Suprapubic skin (tissue), 4 donors: ENCODE measurements at regions not wholly inside any gene's neighbourhood (a gene's known extent, or its start where the extent isn't known, plus 50 kb on each side); places are given as distances from the start of the nearest gene placed in this dataset.
"Not testable (repeated sequence)": the region's sequence is repeated elsewhere in the genome, so short reads cannot be mapped to it uniquely, and the experiment has no call there.

Experiments
- DNase-seq, 2 donors: peaks; one replicate each; pipeline ENCODE4 v3.0.0-alpha.2; 2019; ENCODE audit warnings: low spot score in 2 of 2
- H3K27ac ChIP-seq: fragments of 200-600 bp; sonication (generic); one replicate; pipeline ENCODE4 v1.5.1; 2019
- H3K27me3 ChIP-seq: fragments of 200-600 bp; sonication (generic); one replicate; pipeline ENCODE4 v1.5.1; 2019
- H3K36me3 ChIP-seq: fragments of 200-600 bp; sonication (generic); one replicate; pipeline ENCODE4 v1.5.1; 2019
- H3K4me1 ChIP-seq: fragments of 200-600 bp; sonication (generic); one replicate; pipeline ENCODE4 v1.5.1; 2019
- H3K4me3 ChIP-seq: fragments of 200-600 bp; sonication (generic); one replicate; pipeline ENCODE4 v1.5.1; 2019; ENCODE audit warnings: mild to moderate bottlenecking
- H3K9me3 ChIP-seq: fragments of 200-600 bp; sonication (generic); one replicate; pipeline ENCODE4 v1.5.1; 2019
- CTCF ChIP-seq, 2 donors: fragments of 200-600 bp in 1 of 2; fragments of 450-650 bp in 1 of 2; sonication (generic) in 1 of 2; IDR thresholded peaks; one replicate each; pipeline ENCODE4 v1.5.1; 2016 to 2019; ENCODE audit warnings: antibody characterized with exemption in 2 of 2, mild to moderate bottlenecking in 1 of 2, moderate library complexity in 1 of 2
- EP300 ChIP-seq: sonication (generic); formaldehyde crosslinking; IDR thresholded peaks from one replicate; pipeline ENCODE4 v1.6.1; 2017; ENCODE audit warnings: antibody characterized with exemption
- POLR2A ChIP-seq, 2 donors: fragments of 450-650 bp; IDR thresholded peaks; one replicate each; pipeline ENCODE4 v1.6.1; 2017; ENCODE audit warnings: antibody characterized with exemption in 2 of 2, mild to moderate bottlenecking in 2 of 2, moderate library complexity in 2 of 2
- POLR2AphosphoS5 ChIP-seq, 3 donors: sonication (generic); formaldehyde crosslinking; IDR thresholded peaks; one replicate each; pipeline ENCODE4 v1.6.1; 2017; ENCODE audit warnings: antibody characterized with exemption in 3 of 3
- WGBS: methylation state at CpG from one replicate; pipeline ENCODE4 v1.1.5; 2018; 5-methylcytosine and 5-hydroxymethylcytosine counted together

GRCh38 chr12:91249054-91249453 is 66.4 kb upstream of the DCN start:
- DNase-seq, result no peak

GRCh38 chr12:91243177-91243576 is 60.6 kb upstream of the DCN start:
- H3K27me3 ChIP-seq, H3K36me3 ChIP-seq, H3K9me3 ChIP-seq, H3K4me1 ChIP-seq, DNase-seq, H3K4me3 ChIP-seq, H3K27ac ChIP-seq: not testable (repeated sequence)
- 99% methylated on average over 5 of the region's 6 CpGs for WGBS

More at GRCh38 chr12:91249054-91249453, 66.4 kb upstream of the DCN start:
- Histone ChIP-seq H3K4me3 (no peak overlapping the region), H3K4me1 (peaks cover 4% of the 10 kb centered on the region), H3K36me3 (no peaks in the 10 kb centered on the region), H3K27me3 (no peaks in the 10 kb centered on the region), H3K9me3 (no peaks in the 10 kb centered on the region), H3K27ac (peak overlapping the region; percentile 16)
- no peak for TF ChIP-seq CTCF (IDR thresholded peaks at IDR 0.05)
- no peak for TF ChIP-seq POLR2A (IDR thresholded peaks at IDR 0.05)
- TF ChIP-seq POLR2AphosphoS5 (IDR thresholded peaks at IDR 0.05), result no peak
- TF ChIP-seq EP300, result no peak
- WGBS, result 63% methylated on average over 1 of the region's 1 CpG

GRCh38 chr12:91241756-91242155 is 59.1 kb upstream of the DCN start:
- no peak for DNase-seq
- TF ChIP-seq CTCF (IDR thresholded peaks at IDR 0.05), result no peak
- TF ChIP-seq EP300, result no peak
- TF ChIP-seq POLR2A (IDR thresholded peaks at IDR 0.05), result no peak
- TF ChIP-seq POLR2AphosphoS5 (IDR thresholded peaks at IDR 0.05), result no peak
- H3K9me3 ChIP-seq, result no peaks in the 10 kb centered on the region
- no peaks in the 10 kb centered on the region for H3K27me3 ChIP-seq
- peaks cover 3% of the 10 kb centered on the region for H3K4me1 ChIP-seq
- peak overlapping the region; percentile 71 for H3K27ac ChIP-seq
- no peaks in the 10 kb centered on the region for H3K36me3 ChIP-seq
- WGBS, result 79% methylated on average over 2 of the region's 2 CpGs
- H3K4me3 ChIP-seq, result no peak overlapping the region

GRCh38 chr12:91240386-91241095 is 57.9 kb upstream of the DCN start:
- 63% methylated on average over 4 of the region's 4 CpGs for WGBS
- TF ChIP-seq EP300 (no peak), CTCF (IDR thresholded peaks at IDR 0.05) (no peak), POLR2AphosphoS5 (IDR thresholded peaks at IDR 0.05) (no peak), POLR2A (IDR thresholded peaks at IDR 0.05) (no peak)
- no peak for DNase-seq
- Histone ChIP-seq H3K9me3 (no peaks in the 10 kb centered on the region), H3K27me3 (no peaks in the 10 kb centered on the region), H3K4me3 (no peak overlapping the region), H3K27ac (peak overlapping the region; percentile 71), H3K36me3 (no peaks in the 10 kb centered on the region), H3K4me1 (peaks cover 3% of the 10 kb centered on the region)

GRCh38 chr12:91239481-91239880 is 56.9 kb upstream of the DCN start:
- no peak for DNase-seq
- Histone ChIP-seq H3K9me3 (no peaks in the 10 kb centered on the region), H3K4me1 (peaks cover 3% of the 10 kb centered on the region), H3K36me3 (no peaks in the 10 kb centered on the region), H3K27me3 (no peaks in the 10 kb centered on the region), H3K4me3 (no peak overlapping the region), H3K27ac (peak overlapping the region; percentile 71)
- TF ChIP-seq POLR2A (IDR thresholded peaks at IDR 0.05) (no peak), EP300 (no peak), CTCF (IDR thresholded peaks at IDR 0.05) (no peak), POLR2AphosphoS5 (IDR thresholded peaks at IDR 0.05) (no peak)
- 53% methylated on average over 3 of the region's 3 CpGs for WGBS
